HPDE6-E6E7 (cell line): ENCODE measurements at regions not wholly inside any gene's neighbourhood (a gene's known extent, or its start where the extent isn't known, plus 50 kb on each side); places are given as distances from the start of the nearest gene placed in this dataset.

Experiments
- DNase-seq: peaks from one replicate; pipeline ENCODE4 v3.0.0; 2011; ENCODE audit warnings: missing footprints; ENCODE audit errors: extremely low spot score

DNA sequence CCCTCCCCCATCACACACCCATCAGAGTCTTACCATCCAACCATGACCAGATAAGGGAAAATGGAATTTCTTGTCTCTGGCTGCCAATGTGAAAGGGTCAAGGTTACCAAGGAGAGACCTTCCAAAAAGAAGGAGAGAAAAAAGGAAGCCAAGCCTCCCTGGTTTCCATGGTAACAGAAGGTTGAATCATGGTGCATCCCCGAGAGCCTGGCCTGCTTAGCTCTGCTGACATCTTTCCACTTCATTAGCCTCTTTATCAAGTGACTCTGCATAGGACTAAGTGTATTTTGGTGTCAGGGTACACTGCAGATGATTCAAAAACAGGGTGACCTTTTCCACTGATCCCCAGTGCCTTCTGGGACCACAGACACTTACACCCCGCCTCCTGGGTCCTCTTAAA is 225.7 kb upstream of the PPP2R3A start:
- DNase-seq: no peak

DNA sequence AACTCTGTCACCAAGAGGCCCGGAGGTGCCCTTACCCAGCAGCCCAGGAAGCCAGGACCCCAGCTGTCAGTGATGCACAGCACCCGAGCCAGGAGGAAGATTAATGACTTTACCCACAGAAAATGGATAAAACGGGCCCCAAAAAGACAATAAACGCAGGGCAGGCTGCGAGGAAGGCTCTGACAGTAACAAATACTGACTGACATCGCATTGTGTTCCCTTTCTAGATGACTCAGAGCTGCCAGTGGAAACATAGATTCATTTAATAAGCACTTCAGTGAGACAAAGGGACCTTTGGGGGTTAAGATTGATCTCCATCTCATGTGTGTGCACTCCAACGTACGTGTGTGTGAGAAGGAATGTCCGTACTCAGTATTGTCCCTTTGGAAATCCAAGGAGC is 225.3 kb upstream of the PPP2R3A start:
- no peak for DNase-seq

DNA sequence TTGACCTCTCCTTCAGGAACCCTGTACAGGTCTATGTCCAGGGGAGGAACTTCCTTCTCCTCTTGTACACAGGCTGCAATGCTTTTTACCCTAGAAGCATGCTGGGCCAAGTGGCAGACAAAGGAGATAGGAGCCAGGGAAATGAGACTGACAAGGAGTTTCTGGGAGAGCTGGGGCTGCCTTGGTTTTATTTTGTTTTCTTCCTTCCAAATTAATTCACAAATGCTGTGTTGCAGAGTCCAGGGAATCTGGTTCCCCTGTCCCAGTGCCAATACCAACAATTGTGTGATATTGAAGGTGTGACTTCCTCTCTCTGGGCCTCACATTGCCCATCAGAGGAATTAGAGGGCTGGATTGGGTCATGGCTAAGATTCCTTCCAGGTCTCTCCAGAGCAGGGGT is 224.8 kb upstream of the PPP2R3A start:
- no peak for DNase-seq

DNA sequence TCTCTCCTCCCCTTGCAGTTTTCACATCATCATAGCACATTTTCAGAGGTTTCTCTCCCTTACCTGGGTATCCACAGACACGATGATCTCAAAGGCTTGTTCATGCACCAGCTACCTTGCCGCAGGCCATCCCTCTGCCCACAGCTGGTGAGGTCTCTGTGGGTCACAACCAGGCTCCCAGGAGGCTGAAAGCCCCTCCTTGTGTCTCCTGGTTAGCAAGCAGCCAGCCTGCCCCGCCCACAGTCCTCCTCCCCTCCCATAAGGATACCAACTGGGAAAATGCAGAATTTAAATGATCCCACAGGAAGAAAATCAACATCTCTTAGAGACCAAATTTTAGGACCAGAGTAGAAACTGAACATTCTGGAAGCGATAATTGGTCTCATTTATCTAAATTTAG is 213.5 kb upstream of the PPP2R3A start:
- no peak for DNase-seq

DNA sequence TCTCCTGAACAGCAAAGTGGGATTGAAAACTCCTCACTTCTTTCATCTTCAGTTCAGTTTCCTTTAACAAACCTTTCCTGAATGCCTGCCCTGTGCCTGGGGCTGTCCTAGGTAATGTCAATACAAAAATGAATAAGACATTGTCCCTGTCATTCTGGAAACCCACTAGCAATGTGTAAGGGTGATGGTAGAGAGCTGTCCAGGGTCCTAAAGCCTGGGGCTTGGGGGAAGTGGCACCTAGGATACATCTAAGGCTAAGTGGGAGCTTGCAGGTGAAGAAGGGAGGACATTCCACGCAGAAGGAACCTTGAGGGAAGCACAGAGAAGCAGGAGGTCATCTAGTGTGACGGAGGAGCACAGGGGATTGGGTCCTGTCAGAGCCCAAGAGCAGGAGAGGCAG is 212.7 kb upstream of the PPP2R3A start:
- DNase-seq: no peak

DNA sequence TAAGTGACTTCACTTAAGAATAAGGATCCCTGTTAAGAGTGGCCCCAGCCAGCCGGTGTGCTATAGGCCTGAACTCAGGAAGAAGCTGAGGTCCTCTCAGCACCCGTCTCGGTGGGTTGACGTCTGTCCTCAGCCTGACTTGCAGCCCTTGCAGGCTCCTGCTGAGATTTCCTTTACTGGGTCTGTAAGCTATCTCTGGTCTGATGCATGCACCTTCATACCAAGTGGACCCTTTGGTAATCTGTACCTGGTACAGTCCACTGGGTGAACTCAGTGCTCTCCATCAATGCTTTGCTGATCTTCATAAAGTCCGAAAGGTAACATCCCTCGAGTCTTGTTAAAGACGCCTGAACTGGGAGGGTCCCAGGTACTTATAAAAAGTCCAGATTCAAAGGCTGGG is 212.0 kb upstream of the PPP2R3A start:
- no peak for DNase-seq

DNA sequence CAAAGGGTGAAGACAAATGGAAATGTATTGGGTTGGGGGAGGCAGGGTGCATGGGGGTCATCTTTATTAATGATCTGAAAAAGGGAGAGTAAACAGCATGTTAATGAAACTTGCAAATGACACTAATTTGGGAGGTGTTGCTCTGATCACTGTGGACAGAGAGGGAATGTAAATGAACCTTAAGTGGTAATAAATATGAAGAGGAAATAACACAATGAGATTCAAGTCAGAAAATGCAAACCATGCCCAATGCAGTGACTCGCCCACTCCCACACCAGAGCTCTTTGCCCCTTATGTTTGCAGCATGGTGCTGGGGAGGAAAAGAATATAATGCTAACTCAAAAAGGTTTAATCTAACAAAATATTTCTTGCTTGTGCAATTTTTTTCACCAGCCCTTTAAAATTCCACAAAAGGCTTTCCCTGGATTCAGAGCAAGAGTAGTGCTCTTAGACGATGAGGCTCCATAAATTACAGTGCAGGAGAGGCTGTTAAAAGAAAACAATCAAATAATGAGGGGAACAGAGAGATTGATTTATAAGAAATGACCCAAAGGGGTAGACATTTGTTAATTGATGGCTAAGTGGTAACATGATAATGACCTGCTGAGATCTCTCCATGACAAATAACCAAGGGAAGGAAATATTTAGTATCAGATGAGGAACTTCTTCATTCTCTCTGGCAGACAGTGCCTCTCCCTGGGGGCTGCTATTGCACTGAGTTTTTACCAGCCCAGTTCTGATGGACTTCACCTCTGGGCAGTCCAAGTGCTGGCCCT is 210.0 kb upstream of the PPP2R3A start:
- no peak for DNase-seq

DNA sequence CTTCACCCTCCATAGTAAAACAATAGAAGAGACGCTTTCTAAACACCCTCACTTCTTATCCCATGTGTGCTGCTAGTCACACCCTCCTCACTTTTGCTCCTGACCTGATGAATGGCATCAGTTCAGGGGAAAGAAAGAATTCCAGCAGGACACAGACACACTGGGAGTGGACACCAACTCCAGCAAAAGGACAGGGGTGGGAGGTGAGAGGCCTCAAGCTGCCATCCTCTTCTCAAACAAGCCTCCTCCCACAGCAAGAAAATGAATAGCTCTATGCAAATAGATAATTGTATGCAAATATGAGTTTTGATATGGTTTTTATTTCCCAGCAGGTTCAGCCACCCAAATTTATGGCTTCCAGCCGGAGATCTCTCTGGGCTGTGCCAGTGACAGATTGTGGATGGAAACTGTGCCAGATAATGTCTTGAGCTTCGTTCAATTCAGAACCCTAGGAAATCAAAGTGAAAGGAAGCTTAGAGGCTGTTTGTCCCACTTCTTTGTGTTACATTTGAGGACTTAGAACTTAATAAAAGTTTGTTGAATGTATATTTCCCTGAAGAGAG is 209.3 kb upstream of the PPP2R3A start:
- no peak for DNase-seq

DNA sequence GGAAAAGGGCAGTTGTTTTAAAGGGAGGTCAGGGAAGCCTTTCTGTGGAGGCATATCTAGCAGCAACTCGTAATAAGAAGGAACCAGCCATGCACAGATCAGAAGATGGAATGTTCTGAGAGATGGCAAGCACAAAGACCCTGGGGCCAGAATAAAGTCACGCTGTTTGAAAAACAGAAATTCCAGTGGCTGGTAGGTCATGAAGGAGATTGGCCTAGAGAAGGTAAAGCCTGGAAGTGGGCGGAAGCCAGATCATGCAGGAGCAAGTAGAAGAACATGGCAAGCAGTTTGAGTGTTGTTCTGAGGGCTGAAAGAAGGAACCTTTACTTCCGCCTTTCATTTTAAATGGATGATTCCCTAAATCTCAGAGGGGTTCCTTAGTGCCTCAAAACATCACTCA is 208.1 kb upstream of the PPP2R3A start:
- DNase-seq: no peak

DNA sequence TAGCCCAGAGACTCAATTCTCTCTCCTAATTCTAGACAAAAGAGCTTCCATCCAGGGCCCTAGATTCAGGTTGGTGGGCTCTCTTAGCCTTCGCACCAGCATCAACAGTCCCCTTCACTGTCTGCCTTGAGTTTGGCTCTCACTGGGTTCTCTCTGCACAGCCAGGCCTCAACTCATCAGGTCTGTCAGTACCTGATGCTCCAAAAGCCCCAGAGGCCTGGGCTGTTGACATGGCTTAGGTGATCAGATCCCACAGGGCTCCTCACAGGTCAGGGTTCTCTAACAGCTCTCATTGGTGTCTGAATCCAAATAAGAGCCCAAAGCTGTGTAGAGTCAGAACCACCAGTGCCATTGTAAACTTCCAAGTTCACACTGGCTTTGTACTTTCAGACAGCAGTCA is 206.6 kb upstream of the PPP2R3A start:
- no peak for DNase-seq

DNA sequence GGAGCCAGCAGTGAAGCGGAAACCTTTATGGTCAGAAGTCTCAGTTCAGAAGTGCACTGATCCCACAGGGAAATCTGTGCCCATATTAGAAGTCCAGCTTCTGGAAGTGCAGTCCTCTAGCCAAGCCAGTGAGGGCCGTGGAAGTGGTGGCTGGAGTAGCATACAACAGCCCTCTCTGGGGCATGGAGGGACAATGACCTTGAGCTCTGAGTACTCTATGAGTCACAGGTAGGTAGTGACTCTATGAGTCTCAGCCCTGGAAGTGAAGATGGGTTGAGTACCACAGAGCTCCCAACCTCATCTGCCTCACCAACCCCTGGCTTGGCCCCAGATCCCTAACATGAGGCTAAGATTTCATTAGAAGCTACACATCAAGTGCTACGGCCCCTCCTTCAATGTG is 205.9 kb upstream of the PPP2R3A start:
- no peak for DNase-seq

DNA sequence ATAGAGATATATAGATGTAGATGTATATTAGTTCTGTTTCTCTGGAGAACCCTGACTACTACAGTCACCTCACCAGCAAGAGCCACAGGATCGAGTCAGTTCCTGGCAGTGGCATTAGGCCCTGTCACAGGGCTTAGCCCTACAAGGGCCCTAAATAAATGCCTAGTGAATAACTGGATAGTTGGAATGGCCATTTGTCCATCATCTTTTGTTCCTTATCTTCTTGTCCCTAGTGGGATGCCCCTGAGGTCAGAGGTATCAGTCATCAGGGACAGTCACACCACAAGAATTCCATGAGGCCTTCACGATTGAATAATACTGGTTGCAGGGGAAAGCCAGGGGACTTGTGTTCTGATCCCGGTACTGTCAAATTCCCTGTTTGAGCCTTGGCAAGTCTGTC is 204.9 kb upstream of the PPP2R3A start:
- DNase-seq: no peak

DNA sequence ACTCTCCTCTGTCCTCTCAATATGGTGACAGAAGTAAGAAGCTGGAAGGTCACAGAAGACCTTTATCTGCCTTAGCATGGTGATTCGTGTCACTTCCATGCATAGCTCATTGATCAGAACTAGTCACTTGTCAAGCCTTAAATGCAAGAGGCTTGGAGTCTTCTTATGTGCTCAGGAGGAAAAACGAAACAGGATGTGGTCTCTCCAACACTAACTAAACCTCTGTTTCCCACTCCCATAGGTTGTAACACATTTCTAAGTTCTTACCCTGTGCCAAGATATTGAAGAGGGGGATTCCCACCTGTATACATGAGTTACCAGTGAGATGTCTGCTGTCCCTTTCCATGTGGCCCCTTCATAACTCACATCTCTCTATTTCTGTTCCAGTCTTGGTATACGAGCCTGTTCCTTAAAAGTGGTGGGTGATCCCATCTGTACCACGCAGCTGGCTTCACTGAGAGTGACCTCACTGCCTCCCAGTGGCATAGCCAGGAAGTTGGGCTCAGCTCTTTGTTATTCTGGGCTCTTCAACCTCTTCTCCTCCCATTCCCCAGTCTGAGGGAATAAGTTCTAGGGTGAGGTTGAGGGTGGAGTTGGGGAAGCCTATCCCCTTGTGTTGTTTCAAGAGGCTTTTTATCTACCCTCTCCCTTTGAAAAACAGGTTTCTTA is 203.2 kb upstream of the PPP2R3A start:
- DNase-seq: no peak

DNA sequence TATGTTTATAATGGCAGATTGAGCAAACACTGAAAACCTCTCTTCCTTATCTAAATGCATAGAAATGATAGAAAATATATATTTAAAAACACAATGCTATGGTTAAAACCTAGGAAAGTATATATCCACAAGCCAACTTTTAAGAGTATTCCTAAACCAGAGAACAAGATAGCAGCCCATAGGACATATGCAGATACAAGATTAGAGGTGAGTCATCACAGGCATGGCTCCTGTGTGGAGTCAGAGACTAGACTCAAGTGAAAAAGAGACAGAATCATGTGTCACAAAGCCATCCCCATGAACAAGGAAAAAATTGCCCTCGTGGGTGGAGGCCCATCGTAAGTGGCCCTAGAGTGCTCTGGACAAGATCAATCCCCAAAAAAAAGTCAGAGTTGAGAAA is 199.4 kb upstream of the PPP2R3A start:
- DNase-seq: no peak

DNA sequence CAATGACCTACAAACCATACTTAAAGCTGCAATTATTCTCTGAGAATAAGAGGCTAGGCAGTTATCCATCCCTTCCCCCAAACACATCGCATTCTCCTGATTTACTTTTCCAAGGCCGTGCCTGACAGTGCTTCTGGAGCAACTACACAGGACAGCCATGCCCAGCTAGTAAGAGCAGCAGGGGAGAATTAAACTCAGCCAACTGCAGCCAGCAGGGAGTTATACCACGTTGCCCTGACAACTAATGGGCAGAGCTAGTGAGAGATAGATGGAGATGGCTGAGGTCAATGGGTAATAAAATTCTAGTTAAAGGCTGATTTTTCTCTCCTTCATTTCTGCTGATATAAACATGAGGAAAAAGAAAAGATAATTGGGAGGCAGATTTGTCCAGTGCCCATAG is 193.8 kb upstream of the PPP2R3A start:
- no peak for DNase-seq

DNA sequence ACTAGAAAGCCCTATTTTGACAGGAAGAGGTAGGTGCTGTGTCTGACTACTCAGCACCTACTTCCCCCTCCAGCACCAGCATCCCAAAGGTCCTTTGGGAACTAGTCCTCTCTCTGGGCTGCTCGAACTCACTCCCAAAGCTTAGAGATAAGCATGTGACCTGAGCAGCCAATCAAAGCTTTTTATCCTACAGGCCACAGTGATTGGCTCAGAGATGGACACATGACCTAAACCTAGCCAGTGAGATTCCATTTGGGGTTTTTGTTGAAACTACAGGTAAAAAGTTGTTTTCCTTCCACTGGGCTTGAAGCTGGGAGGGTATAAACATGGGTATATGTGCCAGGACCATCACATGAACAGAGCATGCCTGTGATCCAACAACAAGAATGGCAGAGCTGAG is 186.5 kb upstream of the PPP2R3A start:
- no peak for DNase-seq

DNA sequence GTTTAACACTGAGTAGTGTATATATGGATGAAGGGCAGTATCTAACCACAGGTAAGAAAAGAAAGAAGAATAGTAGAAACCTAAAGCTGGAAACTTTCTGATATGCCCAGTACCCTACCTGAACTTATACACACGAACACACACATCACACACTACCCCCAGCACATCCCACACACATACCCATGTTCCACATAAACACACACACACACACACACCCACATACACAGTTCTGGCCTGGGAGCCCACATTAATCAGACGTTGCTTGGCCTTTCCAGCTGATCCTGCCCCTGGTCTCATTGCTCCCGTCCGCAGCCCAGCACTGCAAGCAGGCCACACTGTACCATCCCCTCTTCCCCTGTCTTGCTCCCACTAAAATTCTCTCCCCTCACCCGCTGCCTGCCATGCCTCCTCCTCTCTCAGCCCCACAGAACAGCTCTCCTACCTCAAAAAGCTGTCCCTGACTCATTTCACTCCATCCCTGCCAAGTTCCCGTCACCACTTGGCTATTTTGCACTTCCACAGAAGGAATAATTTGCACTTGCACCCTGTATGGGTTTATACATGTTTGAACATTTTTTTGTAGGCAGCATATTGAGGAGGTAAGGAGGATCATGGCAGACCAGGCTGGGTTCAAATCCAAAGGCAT is 185.8 kb upstream of the PPP2R3A start:
- no peak for DNase-seq

DNA sequence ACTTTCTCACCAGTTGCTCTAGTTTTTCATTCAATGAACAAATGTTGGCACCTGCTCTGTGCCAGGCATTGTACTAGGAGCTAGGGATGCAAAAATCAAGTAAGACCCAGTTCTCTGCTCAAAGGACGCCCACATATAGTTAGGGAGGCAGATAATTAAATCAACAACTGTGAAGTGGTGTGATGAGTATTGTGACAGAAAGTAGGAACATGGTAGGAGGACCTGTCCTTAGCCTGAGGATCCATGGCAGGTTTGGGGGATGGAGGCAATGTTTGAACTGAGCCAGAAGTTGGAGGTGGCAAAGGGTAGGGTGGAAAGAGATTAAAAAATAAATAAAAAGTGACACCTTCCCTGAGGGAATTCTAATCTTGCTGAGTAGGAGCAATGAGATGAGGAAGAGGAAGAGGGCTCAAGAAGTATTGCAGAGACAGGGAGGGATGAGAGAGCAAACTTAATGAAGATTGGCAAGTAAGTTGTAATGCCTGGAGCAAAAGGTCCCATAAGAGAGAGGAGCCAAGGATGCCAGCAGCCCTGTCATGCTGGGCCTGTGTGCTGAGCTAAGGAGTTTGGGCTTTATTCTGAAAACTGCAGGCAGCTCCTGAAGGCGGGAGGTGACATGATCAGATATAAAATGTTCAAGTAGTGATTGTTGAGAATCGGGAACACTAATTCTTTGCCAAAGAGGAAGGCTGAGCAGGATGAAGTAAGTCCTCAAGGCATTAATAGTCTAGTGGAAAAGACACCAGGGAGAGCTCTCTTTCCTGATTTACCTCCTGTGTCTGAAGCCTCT is 184.3 kb upstream of the PPP2R3A start:
- DNase-seq: no peak

DNA sequence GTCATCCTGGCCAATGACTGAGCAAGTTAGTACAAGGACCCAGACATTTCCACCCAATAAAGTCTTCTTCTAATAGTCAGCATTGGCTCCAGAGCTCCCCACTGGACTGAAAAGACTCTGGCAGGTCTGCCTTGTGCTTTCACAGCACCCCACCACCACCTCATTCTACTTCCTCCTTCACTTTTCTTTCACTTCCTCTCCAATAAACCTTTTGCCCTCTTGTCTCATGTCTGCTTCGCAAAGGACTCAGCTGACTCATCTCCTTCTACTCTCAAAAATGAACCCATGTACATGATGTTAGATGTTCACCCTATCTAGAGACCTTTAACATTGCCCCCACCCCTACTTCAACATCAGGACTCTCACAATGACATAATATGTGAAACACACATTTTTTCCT is 181.0 kb upstream of the PPP2R3A start:
- no peak for DNase-seq

DNA sequence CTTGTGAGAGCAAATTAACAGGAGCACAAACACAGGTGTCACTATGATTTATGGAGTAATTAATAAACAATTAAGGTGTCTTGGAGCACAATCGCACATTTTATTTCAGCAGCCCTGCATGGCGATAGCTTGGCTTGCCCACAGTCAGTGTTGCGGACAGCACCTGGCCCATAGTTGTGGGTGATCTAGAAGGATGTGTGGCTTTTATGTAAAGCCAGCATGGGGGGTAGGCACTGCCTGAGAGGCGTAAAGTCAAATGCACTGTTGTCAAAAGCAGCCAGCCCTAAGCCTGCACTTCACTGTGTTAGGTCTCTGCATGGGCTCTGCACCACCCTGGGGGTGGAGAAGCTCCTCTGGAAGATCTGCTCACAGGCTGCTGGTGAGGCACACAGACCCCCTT is 177.4 kb upstream of the PPP2R3A start:
- DNase-seq: no peak

DNA sequence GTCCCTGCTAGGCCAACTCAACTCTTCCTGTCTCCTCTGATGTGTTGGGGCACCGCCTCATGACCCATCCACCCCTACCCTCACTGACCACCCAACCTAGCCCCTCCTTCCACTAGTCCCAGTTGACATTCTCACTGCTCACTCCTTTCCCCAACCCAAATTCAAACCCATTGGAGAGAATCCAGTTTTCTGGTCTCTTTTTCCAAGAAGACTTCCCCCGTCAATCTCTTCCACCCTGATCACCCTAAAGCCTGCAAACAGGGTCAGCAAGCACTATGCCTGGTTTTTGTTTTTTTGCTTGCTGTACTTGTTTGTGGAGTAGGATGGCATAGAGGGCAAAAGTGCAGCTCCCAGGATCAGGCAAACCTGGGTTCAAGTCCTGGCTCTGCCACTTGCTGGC is 176.6 kb upstream of the PPP2R3A start:
- DNase-seq: no peak

DNA sequence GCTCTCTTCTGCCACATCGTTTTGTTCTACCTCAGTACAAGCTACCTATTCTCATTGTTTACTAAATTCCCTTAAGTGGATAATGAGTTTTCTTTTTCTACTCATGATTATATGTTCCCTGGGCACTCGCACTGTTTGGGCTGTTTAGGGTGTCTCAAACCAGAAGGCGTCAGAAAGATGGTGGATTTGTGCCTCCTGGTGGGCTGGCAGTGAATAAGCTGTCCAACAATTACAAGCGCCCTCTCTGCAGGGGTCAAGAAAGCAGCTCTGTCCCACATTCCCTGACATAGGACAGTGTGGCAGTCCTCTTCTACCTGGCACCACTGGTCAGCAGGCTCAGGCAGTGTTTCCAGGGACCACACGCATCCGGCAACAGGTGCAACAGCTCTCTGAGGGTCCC is 173.4 kb upstream of the PPP2R3A start:
- no peak for DNase-seq
